HG02885 (cell line): ENCODE measurements at regions not wholly inside any gene's neighbourhood (a gene's known extent, or its start where the extent isn't known, plus 50 kb on each side); places are given as distances from the start of the nearest gene placed in this dataset.

Source experiments
- ATAC-seq: cut with Tn5 transposase; IDR thresholded peaks from one replicate; pipeline ENCODE4 v1.9.1; 2021; ENCODE audit warnings: mild to moderate bottlenecking; ENCODE audit not compliant: unreplicated experiment, poor library complexity

GRCh38 chr16:26189536-26189935 is 497.8 kb downstream of the HS3ST4 start:
- ATAC-seq: no peak

- ATAC-seq: no peak
Observed at GRCh38 chr16:26194526-26194925, 502.8 kb downstream of the HS3ST4 start.

GRCh38 chr16:26195225-26195624 is 503.5 kb downstream of the HS3ST4 start:
- ATAC-seq: no peak

GRCh38 chr16:26196310-26196709 is 504.6 kb downstream of the HS3ST4 start:
- no peak for ATAC-seq

- ATAC-seq: no peak
Observed at GRCh38 chr16:26196802-26197201, 505.0 kb downstream of the HS3ST4 start.

GRCh38 chr16:26197707-26198106 is 505.9 kb downstream of the HS3ST4 start:
- ATAC-seq: no peak

- ATAC-seq: no peak
Observed at GRCh38 chr16:26198221-26198620, 506.5 kb downstream of the HS3ST4 start.

- ATAC-seq: no peak
Observed at GRCh38 chr16:26204138-26204537, 512.4 kb downstream of the HS3ST4 start.

GRCh38 chr16:26211542-26211941 is 519.8 kb downstream of the HS3ST4 start:
- no peak for ATAC-seq

- ATAC-seq: no peak
Observed at GRCh38 chr16:26212599-26212998, 520.8 kb downstream of the HS3ST4 start.

GRCh38 chr16:26214581-26215174 is 522.9 kb downstream of the HS3ST4 start:
- no peak for ATAC-seq

- no peak for ATAC-seq
Observed at GRCh38 chr16:26220894-26221293, 529.1 kb downstream of the HS3ST4 start.

GRCh38 chr16:26231647-26232046 is 539.9 kb downstream of the HS3ST4 start:
- no peak for ATAC-seq

GRCh38 chr16:26240807-26241206 is 549.0 kb downstream of the HS3ST4 start:
- no peak for ATAC-seq

- ATAC-seq: no peak
Observed at GRCh38 chr16:26247063-26247462, 555.3 kb downstream of the HS3ST4 start.

GRCh38 chr16:26252598-26252997 is 560.8 kb downstream of the HS3ST4 start:
- no peak for ATAC-seq

- ATAC-seq: no peak
Observed at GRCh38 chr16:26261621-26262020, 569.9 kb downstream of the HS3ST4 start.

GRCh38 chr16:26263406-26263805 is 571.6 kb downstream of the HS3ST4 start:
- ATAC-seq: no peak

GRCh38 chr16:26267641-26268040 is 575.9 kb downstream of the HS3ST4 start:
- no peak for ATAC-seq

- no peak for ATAC-seq
Observed at GRCh38 chr16:26269673-26270072, 577.9 kb downstream of the HS3ST4 start.

GRCh38 chr16:26273607-26274006 is 581.8 kb downstream of the HS3ST4 start:
- ATAC-seq: no peak

- ATAC-seq: no peak
Observed at GRCh38 chr16:26275021-26275590, 583.3 kb downstream of the HS3ST4 start.
